ENCODE measurements at regions not wholly inside any gene's neighbourhood (a gene's known extent, or its start where the extent isn't known, plus 50 kb on each side); places are given as distances from the start of the nearest gene placed in this dataset.

DNA sequence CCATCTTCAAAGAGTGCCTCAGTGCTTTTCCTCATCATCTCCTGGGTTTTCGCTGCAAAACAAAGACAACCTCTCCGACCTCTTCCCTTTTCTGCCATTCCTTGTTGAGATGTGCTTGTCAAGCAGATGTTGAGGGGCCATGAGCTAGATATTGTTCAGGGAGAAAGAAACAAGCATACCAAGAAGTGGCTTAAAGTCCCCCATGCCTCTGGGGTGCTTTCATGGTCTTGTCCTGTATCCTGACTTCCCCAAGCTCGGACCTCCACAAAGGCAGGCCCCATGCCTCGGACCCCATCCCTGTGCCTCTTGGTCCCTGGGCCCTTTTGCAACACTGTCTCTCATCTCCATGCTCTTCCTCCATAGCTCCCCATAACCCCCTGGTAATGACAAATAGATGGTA, 103.8 kb downstream of the C1orf94 start:
- TF ChIP-seq, protein P1, sequence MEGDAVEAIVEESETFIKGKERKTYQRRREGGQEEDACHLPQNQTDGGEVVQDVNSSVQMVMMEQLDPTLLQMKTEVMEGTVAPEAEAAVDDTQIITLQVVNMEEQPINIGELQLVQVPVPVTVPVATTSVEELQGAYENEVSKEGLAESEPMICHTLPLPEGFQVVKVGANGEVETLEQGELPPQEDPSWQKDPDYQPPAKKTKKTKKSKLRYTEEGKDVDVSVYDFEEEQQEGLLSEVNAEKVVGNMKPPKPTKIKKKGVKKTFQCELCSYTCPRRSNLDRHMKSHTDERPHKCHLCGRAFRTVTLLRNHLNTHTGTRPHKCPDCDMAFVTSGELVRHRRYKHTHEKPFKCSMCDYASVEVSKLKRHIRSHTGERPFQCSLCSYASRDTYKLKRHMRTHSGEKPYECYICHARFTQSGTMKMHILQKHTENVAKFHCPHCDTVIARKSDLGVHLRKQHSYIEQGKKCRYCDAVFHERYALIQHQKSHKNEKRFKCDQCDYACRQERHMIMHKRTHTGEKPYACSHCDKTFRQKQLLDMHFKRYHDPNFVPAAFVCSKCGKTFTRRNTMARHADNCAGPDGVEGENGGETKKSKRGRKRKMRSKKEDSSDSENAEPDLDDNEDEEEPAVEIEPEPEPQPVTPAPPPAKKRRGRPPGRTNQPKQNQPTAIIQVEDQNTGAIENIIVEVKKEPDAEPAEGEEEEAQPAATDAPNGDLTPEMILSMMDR (IDR thresholded peaks at IDR 0.05), result no peak

DNA sequence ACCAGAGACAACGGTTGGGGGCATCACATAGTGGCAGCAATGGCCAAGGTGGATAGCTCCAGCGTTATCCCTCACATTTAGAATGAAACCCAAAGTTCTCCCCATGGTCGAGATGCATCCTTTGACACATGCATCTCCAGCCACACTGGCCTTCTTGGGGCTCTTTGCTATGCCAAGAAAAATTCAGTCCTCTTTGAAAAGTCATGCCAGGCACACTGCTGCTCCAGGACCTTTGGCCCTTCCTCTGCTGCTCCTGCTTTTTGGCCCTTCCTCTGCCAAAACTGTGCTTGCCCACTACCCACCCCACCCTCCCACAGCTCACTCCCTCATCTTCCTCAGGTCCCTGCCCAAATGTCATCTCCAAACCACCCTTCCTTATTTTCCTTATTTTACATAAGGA, 106.4 kb downstream of the C1orf94 start:
- TF ChIP-seq, protein P1 (IDR thresholded peaks at IDR 0.05), result no peak
- DNase-seq (ENCODE audit: low spot score) (no peak), ATAC-seq (ENCODE audit: low FRiP score) (no peak)

More for the DNA sequence above, 103.8 kb downstream of the C1orf94 start:
- DNase-seq (ENCODE audit: low spot score), result no peak
- no peak for ATAC-seq (ENCODE audit: low FRiP score)

DNA sequence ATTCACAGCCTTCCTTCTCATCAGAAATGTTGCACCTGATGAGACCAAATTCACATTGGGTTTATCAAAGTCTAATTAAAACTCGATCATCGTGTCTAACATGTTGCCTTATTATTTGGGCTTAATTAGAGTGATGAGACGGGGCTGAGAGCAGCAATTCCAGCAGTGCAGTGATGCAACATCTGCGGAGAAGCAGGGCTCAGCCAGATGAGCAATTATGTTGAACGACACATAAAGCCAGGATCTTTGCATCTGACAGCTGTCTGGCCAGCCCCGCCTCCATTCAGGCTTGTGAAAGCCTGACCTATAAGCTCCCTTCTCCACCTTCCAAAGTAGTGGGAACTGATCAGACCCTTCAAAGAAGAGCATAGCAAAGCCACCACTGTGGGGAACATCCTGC, 109.8 kb downstream of the C1orf94 start:
- ATAC-seq (ENCODE audit: low FRiP score) (no peak), DNase-seq (ENCODE audit: low spot score) (no peak)
- TF ChIP-seq, protein P1 (IDR thresholded peaks at IDR 0.05), result no peak

DNA sequence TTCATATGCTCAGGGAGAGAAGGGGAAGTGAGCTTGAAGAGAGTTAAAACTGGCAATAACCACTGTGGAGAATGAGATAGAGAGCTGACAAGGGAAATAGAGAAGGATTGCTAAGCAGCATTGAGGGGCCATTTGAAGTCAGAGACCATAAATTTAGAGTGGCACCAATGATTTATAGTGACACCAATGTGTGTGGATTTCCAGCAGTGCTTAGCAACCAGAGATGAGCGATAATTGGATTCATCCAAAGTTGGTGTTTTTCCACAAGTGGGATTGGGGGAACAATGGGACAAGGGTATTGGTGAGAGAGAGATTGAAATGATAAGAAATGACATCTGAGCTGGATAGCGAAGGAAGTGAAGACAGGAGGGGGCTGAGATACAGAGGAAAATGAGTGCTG, 114.1 kb downstream of the C1orf94 start:
- TF ChIP-seq, protein P1 (IDR thresholded peaks at IDR 0.05), result no peak
- DNase-seq (ENCODE audit: low spot score) (no peak), ATAC-seq (ENCODE audit: low FRiP score) (no peak)

DNA sequence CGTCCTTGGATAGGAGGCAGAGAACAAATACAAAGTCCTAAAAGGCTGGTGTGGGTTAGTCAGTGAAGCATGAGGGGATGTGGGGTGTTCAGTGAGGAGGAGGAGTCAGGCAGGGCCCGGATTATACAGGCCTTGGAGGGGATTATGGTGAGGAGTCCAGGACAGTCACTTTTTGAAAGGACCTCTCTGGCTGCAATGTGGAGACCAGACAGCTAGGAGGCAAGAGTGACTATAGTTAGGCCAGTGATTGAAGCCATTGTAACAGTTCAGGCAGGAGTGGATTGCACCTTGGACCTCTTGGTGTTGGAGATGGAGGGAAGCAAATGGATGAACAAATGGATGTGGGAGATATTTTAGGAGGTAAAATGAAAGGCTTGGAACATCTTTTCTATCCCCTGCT, 115.8 kb downstream of the C1orf94 start:
- TF ChIP-seq, protein P1 (IDR thresholded peaks at IDR 0.05), result no peak
- DNase-seq (ENCODE audit: low spot score), result no peak
- ATAC-seq (ENCODE audit: low FRiP score), result no peak

DNA sequence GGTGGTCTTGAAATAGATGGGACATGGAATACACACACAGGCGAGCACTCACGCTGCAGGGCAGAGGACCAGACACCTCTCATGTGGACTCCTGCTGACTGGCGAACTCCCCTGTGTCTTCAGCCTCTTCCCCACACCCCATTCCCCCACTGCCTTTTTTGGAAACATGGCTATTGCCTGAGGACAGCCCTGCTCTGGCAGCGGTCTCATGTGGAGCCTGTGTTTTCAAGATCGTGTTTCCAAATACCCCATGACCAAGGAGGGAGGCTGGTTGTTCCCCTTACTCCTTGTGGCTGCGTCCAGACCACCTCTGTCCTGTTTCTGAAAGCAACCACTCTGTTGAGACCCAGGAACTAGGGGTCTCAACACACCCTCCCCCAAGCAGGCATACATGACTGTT, 119.4 kb downstream of the C1orf94 start:
- TF ChIP-seq, protein P1 (IDR thresholded peaks at IDR 0.05), result no peak
- DNase-seq (ENCODE audit: low spot score), result no peak
- ATAC-seq (ENCODE audit: low FRiP score), result no peak

DNA sequence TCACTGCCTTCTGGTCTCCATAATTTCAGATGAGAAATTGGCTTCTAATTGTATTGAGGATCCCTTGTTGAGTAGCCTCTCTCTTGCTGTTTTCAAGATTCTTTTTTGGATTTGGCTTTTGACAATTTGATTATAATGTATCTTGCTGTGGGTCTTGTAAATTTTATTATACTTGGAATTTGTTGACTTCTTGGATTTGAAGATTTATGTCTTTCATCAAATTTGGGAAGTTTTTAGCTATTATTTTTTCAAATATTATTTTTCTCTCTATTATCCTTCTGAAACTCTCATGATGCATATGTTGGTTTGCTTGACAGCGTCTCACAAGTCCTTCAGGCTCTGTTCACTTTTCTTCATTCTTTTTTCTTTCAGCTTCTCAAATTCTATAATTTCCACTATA, 126.1 kb downstream of the C1orf94 start:
- ATAC-seq (ENCODE audit: low FRiP score), result no peak

More for the DNA sequence above, 126.1 kb downstream of the C1orf94 start:
- TF ChIP-seq, protein P1 (IDR thresholded peaks at IDR 0.05), result no peak
- DNase-seq (ENCODE audit: low spot score), result no peak

Measured in omental fat pad (tissue), 3 donors.